ENCODE measurements at regions not wholly inside any gene's neighbourhood (a gene's known extent, or its start where the extent isn't known, plus 50 kb on each side); places are given as distances from the start of the nearest gene placed in this dataset.
A peak's percentile ranks its signal among the peaks of the same experiment; 100 is the strongest.

- DNase-seq (ENCODE audit: low read depth), result no peak
Measured at GRCh38 chr2:49515996-49516782, 361.9 kb upstream of the FSHR start.

GRCh38 chr2:49514201-49514600 lies 359.9 kb upstream of the FSHR start:
- no peak for DNase-seq (ENCODE audit: low read depth)

- peak; percentile 5 for DNase-seq (ENCODE audit: low read depth)
Measured at GRCh38 chr2:49490710-49491109, 336.4 kb upstream of the FSHR start.

GRCh38 chr2:49487139-49487538 lies 332.8 kb upstream of the FSHR start:
- DNase-seq (ENCODE audit: low read depth), result no peak

GRCh38 chr2:49480520-49480919 lies 326.2 kb upstream of the FSHR start:
- no peak for DNase-seq (ENCODE audit: low read depth)

GRCh38 chr2:49465157-49465831 lies 311.0 kb upstream of the FSHR start:
- no peak for DNase-seq (ENCODE audit: low read depth)

GRCh38 chr2:49459314-49459993 lies 305.1 kb upstream of the FSHR start:
- DNase-seq (ENCODE audit: low read depth), result no peak

- DNase-seq (ENCODE audit: low read depth), result no peak
Measured at GRCh38 chr2:49444005-49444404, 289.7 kb upstream of the FSHR start.

GRCh38 chr2:49426996-49427395 lies 272.7 kb upstream of the FSHR start:
- no peak for DNase-seq (ENCODE audit: low read depth)

- DNase-seq (ENCODE audit: low read depth), result no peak
Measured at GRCh38 chr2:49416252-49416651, 261.9 kb upstream of the FSHR start.

- no peak for DNase-seq (ENCODE audit: low read depth)
Measured at GRCh38 chr2:49404108-49404507, 249.8 kb upstream of the FSHR start.

GRCh38 chr2:49403637-49404036 lies 249.3 kb upstream of the FSHR start:
- no peak for DNase-seq (ENCODE audit: low read depth)

- DNase-seq (ENCODE audit: low read depth), result no peak
Measured at GRCh38 chr2:49379406-49379805, 225.1 kb upstream of the FSHR start.

GRCh38 chr2:49371128-49371701 lies 216.9 kb upstream of the FSHR start:
- DNase-seq (ENCODE audit: low read depth), result no peak

- no peak for DNase-seq (ENCODE audit: low read depth)
Measured at GRCh38 chr2:49369650-49370049, 215.3 kb upstream of the FSHR start.

- no peak for DNase-seq (ENCODE audit: low read depth)
Measured at GRCh38 chr2:49369101-49369500, 214.8 kb upstream of the FSHR start.

GRCh38 chr2:49367003-49367402 lies 212.7 kb upstream of the FSHR start:
- DNase-seq (ENCODE audit: low read depth), result no peak

GRCh38 chr2:49360407-49360767 lies 206.1 kb upstream of the FSHR start:
- no peak for DNase-seq (ENCODE audit: low read depth)

GRCh38 chr2:49359721-49360406 lies 205.5 kb upstream of the FSHR start:
- no peak for DNase-seq (ENCODE audit: low read depth)

GRCh38 chr2:49355611-49356010 lies 201.3 kb upstream of the FSHR start:
- no peak for DNase-seq (ENCODE audit: low read depth)

GRCh38 chr2:49351560-49351959 lies 197.2 kb upstream of the FSHR start:
- no peak for DNase-seq (ENCODE audit: low read depth)

- DNase-seq (ENCODE audit: low read depth), result no peak
Measured at GRCh38 chr2:49343638-49344037, 189.3 kb upstream of the FSHR start.
